ENCODE measurements at regions not wholly inside any gene's neighbourhood (a gene's known extent, or its start where the extent isn't known, plus 50 kb on each side); places are given as distances from the start of the nearest gene placed in this dataset.
"Not testable (repeated sequence)": the region's sequence is repeated elsewhere in the genome, so short reads cannot be mapped to it uniquely, and the experiment has no call there.

DNA sequence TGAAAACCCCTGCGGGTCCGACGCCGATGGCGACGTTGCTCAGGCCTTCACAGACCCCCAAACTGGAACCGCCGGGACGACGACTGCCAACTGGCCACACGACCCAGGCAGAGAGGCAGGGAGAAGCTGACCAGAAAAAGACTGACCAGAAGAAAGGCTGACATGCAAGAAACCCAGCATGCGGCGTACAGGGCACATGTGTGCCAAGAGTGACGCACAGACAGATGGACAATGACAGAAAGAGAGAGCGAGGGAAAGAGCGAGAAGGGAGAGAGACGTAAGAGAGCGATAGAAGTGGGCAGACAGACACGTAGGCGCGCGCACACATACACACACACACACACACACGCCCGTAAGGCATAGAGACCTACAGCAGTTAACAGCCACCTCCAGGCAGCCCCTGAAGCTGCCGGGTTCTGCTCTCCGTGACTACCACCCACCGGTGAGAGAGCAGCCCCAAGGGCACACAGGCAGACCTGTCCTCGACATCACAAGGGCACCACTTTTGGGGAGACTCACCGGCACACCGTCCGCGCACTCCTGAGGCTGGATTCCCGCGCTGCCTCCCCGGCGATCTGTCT lies 67.2 kb upstream of the ZNF527 start:
- no peak for DNase-seq

DNA sequence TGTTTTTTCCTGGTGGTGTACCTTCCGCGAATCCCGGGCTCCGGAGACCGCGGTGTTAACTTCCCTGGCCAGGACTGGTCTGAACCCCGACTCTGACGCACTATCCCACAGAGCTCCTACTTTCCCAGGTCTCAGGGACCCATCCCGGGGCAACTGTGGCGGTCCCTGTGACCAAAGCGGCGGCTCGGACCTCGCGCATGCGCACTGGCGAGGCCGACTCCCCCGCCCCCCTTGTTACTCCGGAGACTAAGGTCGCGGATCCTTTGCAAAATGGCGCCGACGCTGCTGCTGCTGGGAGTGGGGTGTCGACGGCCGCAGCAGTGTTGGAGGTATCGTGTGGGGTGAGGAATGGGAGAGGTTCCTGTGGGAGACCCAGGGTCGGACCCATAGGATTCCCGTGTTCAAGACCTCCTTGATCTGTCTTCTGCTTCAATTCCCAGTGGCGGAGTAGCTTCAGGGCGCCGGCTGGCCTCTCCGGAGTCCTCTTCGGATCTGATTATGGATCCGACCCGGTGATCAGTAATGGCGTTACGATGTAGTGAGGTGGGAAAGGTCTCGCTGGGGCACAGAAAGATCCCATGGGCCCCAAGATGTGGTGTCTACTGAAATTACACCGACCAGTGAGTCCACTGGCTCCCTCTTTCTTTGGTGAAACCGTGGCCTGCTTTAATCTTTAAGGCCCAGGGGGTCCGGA lies 66.6 kb upstream of the ZNF527 start:
- DNase-seq, result no peak

DNA sequence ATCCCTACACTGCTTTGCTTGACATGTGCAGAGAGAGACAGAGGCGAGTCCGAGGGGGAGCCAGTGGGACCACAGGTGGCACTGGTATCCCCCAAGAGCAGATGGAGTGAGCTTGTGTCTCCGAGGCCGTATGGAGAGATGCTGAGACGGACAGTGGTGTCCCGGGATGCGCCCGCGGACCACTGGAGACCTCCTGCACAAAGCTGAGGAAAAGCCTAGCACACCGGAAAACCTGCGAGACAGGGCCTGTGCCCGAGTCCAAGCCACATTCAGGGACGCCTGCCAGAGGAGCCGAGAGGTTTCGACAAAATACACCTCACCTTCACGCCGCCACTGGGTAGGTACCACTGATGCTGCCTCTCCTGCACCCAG lies 66.0 kb upstream of the ZNF527 start:
- DNase-seq, result no peak

DNA sequence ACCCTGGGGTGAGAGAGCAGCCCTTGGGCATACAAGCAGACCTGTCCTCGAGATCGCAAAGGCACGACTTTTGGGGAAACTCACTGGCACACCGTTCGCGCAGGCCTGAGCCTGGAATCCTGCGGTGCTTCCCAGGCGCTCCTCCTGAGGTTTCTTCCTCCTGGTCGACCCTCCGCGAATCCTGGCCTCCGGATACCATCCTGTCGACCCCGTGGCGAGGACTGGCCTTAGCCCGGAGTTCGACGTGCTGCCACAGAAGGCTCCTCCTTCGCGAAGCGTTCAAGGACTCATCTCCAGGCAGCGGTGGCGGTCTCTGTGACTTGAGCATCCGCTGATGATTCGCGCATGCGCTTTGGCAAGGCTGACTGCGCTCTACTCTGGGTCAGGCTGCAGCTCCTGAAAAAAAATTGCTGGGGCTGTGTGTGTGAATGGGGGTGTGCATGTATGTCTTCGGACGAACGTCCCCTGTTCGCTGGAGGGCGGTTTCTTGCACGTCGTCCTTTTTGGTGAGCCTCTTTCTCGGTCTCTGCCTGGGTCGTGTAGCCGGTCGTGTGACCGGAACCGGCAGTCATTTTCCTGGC lies 64.4 kb upstream of the ZNF527 start:
- DNase-seq, result no peak

DNA sequence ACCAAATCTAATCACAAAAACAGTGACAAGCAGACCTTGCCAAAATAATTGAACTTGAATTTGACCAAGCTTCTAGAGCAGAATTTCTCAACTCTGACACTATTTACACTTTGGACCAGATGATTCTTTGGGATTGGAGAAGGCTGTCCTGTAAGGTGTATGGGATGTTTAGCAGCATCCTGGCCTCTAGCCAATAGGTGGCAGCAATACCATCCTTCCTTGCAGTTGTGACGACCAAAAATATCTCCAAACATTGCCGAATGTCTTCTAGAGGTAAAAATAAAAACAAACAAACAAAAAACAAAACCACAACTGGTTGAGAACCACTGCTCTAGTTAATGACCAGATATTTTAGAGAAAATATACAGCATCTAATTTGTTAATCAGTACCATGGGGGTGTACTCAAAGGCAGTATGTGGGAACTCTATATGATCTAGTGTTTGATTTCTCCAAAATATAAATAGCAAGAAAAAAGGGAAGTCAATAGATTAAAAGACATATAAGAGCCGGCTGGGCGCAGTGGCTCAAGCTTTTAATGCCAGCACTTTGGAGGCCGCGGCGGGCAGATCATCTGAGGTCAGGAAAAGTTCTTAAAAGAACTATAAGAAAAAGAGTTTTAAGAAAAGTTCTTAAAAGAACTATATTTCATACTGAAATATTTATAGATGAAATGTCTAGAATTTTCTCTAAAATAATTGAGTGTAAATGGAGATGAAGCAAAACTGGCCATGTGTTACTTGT lies 60.9 kb upstream of the ZNF527 start:
- DNase-seq, result peak; percentile 22

DNA sequence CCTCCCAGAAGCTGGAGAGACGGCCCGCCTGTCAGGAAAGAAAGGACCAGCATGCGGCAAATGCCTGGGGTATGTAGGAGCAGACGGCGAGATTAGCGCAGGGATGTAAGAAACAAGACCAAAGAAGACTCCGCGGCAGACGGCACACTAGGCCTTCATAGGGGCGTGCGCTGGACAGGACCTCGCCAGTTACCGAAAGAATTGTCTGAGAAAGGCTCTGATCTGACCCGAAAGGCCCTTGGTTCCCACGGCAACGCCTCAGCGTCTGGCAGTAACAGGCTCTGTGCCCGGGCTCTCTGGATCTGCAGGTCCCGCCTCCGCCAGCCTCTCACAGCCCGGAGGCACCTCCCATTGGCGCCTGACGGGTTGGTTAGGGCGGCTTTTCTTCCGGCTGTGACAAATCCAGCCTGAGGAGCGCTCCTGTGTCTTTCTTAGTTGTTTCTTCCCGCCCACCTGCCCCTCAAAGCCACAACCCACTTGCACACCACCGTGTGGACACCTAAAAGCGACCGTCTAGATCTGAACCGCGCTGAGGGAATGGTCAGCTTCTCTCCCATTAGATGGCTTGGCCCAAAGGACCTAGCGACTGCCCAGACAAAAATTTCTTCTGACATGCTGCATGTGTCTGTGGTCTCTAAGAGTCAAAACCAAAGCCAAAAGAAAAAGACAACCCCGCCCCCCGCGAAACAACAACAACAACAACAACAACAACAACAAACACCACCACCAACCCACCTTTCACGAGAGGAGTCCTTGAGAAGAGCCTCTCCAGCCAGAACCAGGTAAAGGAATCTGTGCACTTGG lies 58.2 kb upstream of the ZNF527 start:
- not testable (repeated sequence) for DNase-seq

DNA sequence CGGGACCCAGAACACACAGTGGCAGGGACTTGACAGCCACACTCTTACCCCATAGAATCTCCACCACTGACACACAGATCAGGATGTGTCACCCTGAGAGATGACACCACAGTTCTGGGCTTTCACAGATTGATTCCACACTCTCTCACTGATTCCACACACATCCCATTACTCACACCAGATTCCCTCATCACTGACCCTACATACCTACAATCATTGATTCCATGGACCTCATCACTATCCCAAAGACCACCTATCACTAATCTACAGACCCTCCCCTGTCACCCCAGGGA lies 57.6 kb upstream of the ZNF527 start:
- DNase-seq, result no peak

DNA sequence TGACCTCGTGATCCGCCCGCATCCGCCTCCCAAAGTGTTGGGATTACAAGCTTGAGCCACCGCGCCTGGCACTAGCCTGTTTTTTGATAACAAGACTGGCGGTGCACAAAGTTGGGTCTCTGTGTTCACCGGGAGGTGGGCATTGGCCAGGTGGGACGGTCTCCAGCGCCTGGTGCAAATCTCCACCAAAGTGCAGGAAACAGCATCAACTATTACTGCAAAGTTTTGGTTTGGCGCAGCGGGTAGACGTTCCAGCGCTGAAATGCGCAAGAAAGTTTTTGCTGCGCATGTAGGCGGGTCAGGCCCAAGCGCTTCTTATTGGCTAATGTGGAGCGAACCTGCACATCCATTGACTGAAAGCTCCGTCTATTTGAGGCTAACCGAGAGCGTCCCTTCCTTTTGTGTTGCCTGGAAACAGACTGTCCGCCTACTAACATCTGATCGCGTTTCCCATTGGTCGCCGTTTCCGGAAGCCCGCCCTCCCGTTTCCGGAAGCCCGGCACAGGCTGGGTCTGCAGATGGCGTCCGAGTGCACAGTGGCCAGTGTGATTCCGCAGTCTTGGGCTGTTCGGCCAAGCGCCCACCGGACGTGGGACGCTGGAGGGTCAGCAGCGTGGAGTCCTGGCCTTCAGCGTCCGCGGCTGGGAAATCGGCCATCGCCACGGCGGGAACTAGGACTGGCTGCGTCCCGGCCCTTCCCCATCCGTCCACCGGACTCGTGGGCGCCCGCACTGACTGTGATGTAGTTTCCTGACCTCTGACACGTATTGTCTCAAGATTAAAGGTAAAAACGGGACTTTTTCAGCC lies 53.3 kb upstream of the ZNF527 start:
- peak; percentile 100 for DNase-seq

DNA sequence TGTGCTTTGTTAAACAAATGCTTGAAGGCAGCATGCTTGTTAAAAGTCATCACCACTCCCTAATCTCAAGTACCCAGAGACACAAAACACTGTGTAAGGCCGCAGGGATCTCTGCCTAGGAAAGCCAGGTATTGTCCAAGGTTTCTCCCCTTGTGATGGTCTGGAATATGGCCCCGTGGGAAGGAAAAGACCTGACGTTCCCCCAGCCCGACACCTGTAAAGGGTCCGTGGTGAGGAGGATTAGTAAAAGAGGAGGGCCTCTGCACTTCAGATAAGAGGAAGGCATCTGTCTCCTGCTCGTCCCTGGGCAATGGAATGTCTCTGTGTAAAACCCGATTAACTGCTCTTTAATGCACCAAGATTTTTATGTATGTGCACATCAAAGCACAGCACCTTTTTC lies 49.9 kb upstream of the ZNF527 start:
- not testable (repeated sequence) for DNase-seq

Measured in MV-4-11 (cell line).